NCI-H2029 (cell line): ENCODE measurements at regions not wholly inside any gene's neighbourhood (a gene's known extent, or its start where the extent isn't known, plus 50 kb on each side); places are given as distances from the start of the nearest gene placed in this dataset.

Source experiments
- DNase-seq: peaks from one replicate; lab custom pipeline; 2025; lab: John Stamatoyannopoulos, UW

DNA sequence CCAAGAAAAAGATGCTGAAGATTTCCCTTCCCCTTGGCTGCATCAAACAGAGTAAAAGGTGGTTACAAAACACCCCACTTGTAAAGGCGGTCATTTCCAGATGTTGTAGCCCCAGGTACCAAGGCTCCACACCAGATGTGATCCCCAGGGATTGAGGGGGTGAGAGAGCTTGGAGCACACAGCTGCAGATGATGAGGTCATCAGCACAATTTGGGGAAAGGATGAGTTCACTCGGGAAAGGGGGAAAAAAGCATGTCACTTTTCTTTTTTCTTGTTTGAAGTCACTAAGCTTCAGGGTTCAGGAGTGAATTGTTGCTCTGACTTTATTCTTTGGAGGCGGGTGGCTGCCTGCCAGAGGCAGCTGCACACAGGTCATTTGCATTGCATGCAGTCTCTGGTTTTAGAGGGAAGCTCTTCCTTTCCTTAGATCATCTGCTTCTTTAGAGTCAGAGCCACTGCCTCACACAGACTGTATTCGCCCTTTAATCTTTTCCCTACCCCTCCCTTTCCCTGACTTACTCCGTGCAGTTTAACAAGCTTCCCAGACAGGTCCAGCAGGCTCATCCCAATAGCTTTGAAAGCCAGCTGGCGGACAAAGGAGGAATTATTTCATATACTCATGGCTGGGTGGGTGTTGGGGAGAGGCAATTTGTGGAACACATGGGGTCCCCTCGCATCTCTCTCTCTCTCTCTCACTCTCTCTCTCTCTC, 409.3 kb upstream of the SLC24A2 start:
- DNase-seq: no peak

DNA sequence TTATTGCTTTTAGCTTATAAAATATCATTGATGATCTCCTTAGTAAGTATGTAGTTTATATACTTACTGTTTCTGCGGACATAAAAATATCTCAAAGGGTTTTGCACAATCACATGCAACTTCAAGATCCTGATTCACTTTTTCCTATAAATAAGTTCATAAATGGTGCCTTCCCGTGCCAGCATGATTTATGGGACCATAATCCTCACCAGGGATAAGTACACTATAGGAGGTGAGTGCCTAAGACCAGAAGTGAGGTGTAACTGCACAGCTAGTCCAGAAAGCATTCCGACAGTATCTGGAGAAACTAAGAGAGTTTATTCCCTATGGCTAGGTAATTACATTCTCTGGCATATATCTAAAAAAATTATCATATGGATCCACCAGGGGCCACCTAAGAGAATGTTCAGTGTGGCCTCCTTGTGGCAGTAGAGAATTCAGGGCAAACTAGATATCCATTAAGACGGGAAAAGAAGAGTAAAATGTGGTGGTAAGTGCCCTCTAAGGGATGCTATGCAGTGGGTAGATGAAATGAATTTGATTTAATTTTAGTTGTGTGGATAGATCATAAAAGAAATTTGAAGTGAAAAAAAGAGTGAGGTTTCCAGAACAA, 402.5 kb upstream of the SLC24A2 start:
- no peak for DNase-seq

DNA sequence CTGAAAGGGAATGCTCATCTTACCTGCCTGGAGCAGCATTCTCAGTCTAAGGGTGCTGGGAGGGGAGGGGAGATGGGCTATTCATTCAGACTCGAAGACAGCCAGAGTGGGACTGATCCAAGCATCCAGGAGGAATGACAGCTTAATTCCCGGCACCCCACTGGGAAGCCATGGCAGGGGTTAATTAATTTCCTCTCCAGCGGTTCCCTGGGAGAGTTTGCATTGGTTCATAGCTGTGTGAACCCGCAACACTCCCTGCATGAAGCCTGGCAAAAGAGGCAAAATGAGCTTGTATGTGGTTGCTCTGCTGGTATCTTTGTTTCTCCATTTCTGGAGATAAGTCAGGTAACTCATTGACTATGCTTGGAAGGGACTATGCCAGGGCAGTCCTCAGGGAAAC, 401.0 kb upstream of the SLC24A2 start:
- no peak for DNase-seq

DNA sequence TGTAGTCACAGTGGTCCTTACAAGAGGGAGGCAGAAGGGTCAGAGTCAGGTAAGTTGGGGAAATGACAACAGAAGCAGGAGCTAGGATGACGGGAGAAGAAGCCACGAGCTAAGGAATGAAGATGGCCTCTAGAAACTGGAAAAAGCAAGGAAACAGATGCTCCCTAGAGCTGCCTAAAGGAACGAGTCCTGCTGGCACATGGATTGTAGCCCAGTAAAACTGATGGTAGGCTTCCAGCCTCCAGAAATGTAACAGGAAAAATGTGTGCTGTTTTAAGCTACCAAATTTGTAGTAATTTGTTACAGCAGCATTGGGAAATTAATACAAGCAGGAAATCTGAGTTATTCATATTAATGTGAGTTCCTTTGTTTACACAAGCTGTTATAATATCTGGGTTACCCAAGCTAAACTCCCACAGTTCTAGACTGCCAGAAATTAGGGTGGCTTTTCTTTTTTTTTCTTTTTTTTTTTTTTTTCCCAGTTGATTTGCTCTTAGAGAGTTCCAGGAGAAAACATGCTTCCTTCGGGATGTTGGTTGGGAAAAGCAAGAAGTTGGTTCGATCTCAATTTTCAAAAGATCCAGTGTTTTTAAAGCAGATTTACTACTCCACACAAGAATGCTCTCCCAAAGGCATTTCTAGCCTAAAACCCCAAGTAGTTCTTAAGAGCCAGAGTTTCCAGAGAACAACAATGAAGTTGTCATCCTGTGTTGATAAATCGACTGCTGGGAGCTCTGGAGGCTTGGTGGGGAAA, 400.0 kb upstream of the SLC24A2 start:
- DNase-seq: no peak

DNA sequence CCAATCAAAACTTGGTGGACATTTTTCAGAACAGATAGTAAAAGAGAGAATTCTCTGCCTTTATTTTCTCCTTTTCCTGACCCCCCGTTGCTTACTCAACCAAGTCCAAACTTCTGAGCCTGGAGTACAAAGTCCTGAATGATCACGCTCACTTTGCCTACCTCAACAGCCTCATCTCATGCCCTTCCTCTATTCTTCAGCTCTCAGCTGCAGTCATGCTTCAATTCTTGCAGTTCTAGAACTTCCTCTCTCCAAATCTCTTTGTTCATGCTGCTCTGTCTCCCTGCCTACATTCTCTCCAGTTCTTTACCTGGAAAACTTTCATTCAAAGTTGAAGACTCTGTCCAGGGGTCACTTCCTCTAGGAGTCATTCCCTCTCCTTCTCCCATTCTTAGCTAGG, 398.5 kb upstream of the SLC24A2 start:
- no peak for DNase-seq

DNA sequence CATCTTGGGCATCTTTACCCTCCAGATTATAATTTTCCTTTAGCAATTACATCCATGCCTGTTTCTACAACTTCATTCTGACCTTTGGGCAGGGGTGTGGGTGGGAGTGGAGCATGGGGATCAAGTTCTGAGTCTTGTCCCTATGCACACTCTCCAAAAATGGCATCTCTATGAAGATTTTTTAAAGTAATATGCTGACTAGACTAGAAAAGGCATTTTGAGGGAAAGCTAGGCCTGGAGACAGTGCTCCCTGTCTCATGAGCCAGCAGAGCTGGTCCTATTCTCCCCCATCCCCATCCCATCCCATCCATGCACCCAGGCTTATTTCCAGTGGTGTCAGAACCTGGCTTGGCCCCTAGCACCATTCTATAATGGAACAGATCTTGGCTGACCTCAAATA, 398.0 kb upstream of the SLC24A2 start:
- no peak for DNase-seq

DNA sequence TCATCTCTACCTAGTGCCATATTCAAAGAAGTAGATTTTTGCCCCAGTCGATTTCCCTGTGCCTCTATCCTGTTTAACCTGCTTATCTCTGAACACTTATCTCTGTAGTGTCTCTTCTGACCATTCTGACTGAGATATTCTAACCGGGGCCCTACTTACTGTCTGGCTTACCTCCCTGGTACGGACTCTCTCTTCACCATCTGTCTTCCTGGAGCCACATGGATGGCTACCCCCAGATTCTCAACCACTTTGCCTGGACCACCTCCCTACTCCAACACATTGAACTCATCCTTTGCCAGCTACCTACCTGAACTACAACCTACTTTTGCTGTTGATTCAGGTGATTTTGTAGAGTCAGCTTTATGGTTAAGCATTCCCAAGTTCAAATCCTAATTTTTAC, 397.4 kb upstream of the SLC24A2 start:
- DNase-seq: no peak

DNA sequence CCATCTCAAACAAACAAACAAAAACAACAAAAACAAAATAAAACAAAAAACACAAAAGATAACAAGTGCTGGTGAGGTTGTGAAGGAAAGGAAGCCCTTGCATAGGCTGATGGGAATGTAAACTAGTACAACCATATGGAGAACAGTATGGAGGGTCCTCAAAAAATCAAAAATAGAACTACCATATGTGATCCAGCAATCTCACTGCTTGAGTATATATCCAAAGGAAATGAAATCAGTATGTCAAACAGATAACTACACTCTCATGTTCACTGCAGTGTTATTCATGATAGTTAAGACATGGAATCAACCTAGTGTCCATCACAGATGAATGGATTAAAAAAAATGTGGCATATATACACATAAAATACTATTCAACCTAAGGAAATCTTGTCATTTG, 395.7 kb upstream of the SLC24A2 start:
- DNase-seq: no peak

DNA sequence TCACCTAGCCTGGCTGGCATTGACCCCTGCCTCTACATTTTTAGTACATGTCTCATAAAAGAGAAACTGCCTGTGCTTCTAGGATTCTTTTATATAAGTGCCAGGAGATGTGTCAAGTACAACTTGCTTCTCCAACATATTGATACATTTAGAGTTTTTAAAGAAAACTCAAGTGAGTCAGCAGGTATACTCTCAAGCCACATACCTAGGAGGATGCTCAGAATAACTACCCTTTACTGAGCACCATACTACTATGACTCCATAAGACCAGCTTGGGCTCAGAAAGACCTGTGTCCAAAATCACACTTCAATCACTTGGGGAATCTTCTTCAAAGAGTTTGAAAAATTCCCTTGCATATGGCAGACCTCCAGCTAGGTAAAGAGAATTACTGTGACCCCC, 389.8 kb upstream of the SLC24A2 start:
- no peak for DNase-seq

DNA sequence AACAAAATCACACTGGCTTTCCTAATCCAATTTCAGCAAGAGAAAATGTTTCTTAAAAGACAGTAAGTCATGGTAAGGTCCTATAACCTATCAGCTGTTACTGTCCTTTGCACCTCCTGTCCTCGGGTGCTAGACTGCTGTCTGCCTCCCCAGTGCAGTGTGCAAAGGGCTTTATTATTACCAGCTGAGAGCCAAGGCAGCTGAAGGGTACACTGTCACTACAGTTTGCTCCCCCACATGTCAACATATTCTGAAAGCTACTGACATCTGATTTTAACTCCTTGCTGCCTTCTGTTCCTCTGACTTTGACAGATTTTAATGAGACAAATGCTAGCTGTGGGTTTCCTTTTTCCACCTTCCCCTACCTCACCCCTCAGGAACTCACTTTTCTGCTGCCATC, 389.4 kb upstream of the SLC24A2 start:
- no peak for DNase-seq

DNA sequence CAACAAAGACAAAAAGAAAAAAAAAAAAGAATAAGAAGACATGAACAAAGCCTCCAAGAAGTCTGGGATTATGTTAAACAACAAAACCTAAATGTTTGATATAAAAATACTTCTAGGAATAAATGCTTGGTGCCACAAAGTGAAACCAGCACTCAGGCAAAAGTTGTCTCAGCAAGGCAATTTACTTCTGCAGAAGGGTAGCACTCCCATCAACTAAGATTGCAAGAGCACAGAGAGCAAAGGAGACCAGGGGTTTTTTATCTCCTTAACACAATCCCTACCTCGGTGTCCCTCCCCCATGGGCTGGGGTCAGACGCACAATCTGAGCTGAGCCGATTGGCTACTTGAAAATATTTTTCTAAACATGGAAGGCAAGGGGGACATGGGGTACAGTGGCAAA, 381.3 kb upstream of the SLC24A2 start:
- no peak for DNase-seq

DNA sequence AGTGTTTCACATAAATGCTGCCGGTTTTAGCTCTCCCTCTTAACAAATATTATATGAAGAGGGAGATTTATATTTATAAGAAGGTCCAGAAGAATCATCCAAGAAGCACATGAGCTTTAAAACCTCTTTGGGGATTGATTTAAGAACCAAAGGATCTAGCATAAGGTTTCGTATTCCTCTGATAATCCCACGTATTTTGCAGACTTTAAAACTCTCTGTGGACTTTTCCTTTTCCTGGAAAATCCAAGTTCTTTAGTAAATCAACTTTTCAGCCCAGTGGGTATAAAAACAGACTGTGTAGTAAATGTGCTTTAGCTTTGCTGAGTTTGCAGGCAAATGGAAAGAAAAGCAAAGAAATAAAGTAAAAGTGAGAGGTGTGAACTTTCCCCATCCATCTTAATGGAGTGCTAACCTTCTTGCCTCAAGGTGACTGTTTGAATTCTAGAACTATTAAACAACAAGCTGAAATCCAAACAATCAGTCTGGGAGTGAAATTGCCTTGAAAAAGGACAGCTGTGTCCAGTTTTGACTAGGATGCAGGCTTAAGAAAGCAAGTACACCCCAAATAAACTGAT, 363.4 kb upstream of the SLC24A2 start:
- no peak for DNase-seq

DNA sequence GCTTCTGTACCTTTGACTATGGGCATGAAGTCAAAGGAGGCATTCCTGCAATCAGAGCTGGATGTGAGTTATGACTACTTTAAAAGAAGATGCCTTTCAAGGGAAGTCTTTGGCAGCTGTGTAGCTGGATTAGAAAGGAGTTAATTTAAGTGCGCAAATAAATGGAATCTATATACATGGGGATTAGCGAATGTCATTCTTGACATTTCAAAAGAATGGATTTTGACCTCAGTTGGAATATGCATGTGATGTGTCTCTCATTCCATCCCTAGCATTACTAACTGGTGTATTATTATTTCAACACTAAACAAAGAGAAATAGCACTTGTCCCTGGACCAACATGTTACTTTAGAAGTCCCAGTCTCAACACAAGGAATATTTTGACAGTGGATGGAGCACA, 359.6 kb upstream of the SLC24A2 start:
- DNase-seq: no peak

DNA sequence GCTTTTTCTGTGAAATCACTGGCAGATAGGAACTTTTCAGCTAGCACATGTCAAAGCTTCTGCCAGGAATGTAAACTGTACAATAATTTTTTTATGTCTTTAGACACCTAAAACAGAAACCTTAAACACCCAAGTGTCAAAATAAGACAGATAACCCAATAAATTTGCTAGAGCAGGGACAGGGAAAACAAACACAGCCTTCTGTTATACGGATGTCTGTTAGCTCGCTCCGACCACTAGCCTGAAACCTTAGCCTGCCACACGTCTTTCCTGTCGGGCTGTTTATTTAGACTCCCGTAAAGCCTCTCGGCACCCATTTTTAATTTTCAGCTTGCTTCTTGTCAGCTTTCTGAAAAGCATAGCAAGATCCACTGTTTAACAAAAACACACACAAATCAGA, 355.4 kb upstream of the SLC24A2 start:
- no peak for DNase-seq

DNA sequence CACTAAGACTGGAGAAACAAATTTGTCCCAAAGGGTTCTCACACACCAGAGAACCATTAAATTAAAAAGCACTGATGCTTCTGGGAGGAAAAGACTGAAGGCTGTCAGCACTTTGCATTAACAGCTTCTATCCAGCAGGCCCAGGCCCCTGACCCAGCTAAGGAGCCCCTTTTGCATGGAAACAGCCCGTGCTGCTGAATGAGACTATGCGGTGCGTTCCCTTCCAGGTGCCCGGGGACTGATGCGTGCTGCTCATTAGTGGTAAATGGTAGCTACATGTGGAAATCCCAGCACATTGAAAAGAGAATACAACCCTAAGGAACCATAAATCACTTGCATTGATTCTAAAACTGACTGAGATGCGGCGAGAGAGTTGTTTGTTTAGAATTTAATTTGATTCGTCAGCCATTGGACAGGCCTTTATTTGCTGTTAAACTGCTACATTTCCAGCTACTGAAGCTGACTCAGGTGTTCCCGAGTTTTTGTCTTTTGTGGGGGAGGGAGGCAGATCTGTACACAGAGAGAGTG, 351.0 kb upstream of the SLC24A2 start:
- DNase-seq: no peak

DNA sequence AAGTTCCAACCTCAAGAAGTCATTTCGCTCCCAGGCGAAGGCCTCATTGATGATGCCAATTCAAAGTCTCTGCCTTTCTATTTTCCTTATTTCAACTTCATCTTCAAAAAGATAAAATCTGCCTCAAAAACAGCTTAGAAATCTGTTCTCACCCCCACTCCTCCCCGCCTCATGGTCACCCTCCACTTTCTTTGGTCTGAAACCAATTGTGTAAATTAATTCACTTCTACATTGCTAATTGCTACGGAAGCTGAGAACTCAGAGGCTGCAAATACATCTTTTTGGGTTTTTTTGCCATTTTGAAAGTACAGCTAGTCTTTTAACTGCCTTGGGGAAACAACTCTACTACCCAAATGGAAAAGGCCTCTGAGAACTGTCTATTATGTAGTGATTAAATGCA, 350.0 kb upstream of the SLC24A2 start:
- DNase-seq: no peak

DNA sequence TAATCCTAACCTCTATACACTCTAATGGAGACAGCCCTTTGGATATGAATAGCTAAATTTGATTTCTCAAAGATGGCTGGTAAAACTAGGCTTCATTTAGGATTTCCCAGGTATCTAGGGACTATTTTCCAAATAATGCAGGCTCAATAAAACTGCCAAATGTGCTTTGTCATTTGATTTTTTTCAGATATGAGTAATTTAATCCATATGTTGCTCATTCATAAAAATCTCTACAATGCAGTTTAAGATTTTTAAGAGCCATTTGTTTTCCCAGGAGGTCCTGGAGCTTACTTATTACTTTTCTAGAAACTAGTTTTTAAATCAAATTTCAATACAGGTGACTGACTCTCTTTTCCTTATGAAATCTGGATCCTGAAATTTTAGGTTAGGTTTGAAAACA, 349.3 kb upstream of the SLC24A2 start:
- DNase-seq: no peak

DNA sequence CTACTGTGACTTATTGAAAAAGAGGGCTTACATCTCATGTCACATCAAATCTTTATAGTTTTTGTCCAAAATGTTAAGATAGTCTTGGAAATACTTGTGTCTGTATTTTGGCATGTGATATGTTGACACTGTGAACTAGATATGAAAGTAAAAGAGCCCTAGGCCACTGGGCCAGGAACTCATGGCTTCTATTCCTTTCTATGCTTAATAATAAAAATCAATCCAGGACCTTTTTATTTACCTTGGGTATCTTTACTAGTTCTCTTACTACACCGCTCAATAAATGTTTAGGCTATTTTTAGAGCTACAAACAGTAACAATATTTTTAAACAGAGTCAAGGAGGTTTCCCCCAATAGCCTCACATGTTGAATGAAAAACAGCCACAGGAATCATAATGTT, 348.6 kb upstream of the SLC24A2 start:
- DNase-seq: no peak

DNA sequence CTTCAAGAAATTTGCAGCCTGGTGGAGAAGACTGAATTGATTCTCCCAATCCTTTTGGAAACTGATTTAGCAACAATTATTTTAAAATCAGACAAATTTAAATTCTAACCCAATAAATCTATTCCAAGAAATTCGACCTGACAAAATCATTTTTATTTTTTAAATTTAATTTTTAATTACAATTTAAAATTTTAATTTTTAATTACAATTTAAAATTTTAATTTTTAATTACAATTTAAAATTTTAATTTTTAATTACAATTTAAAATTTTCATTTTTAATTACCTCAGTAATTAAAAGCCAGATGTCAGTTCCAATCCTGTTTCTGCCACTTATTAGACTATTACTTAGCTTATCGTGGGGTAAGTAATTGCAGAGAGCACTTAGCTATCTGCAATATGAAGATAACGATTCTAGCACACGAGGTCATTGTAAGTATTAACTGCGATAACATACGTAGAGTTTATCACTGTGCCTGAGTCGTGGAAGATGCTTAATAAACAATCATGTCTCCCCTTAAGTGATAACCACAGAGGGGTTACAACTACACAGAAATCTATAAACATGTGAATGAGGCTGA, 346.4 kb upstream of the SLC24A2 start:
- DNase-seq: no peak

DNA sequence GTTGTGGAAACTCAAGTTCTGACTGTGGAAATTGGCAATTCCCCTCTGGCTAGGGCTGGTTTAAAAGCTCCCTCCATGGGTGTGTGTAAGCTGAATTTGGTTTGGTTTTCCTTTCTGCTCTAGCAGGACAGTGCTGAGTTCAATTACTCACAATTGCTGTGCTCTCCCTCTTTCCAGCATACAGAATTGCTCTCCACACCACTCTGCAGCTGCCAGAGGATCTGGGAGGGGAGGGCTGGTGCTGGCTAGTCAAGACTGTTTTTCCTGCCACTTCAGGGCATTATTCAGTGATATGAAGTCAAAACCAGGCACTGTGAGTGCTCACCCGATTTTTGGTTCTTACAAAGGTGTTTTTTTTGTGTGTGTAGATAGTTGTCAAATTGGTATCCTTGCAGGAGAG, 336.9 kb upstream of the SLC24A2 start:
- no peak for DNase-seq

DNA sequence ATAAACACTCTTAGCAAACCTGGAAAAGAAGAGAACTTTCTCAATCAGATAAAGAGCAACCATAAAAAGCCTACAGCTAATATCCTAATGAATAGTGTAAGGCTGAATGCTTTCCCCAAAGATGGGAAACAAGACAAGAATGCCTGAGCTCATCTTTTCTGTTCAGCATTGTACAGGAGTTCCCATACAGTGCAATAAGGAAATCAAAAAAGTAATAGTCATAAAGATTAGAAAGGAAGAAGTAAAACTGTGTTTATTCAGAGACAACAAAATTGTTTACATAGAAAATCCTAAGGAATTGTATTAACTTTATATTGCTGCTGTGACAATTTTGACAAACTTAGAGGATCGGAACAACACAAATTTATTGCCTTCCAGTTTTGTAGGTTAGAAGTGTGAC, 330.7 kb upstream of the SLC24A2 start:
- no peak for DNase-seq

DNA sequence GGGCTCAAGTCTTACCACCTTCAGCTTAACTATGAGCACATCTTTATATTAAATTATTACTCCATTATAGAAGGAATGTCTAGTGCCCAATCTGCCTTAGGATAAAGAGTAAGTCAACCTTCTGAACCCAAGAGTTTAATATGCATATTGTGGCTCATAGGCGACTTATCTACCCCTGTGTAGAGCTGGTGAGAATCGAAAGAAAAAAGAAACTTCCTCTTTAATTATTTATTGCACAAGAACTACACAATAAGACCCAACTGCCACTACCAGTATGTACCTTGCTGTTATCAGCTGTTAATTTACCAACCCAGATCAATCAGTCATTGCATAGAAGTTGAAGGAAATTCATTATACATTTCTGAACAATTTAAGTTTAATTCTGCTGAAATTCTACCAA, 329.1 kb upstream of the SLC24A2 start:
- DNase-seq: no peak

DNA sequence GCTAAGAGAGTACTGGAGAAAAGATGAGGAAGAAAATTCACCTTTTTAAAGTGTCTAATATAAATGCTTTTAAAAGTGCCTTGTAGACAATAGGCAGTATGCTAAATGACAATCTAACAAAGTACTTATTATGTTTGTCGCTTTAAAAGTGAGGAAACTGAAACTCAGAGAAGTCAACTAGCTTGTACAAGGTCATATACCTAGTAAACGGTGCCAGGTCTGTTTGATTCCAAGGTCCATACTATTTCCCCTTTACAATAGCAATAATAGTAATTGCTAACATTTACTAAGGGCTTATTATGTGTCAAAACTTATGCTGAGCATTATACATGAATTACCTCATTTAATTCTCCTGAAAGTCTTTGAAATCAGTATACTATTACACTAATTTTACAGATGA, 328.6 kb upstream of the SLC24A2 start:
- no peak for DNase-seq
